Glomerular endothelial cell (primary cell): ENCODE measurements at regions not wholly inside any gene's neighbourhood (a gene's known extent, or its start where the extent isn't known, plus 50 kb on each side); places are given as distances from the start of the nearest gene placed in this dataset.

Source experiments
- DNase-seq: peaks from one replicate; pipeline ENCODE4 v3.0.0-alpha.2; 2011; ENCODE audit warnings: low read depth, low spot score; ENCODE audit errors: extremely low read depth

DNA sequence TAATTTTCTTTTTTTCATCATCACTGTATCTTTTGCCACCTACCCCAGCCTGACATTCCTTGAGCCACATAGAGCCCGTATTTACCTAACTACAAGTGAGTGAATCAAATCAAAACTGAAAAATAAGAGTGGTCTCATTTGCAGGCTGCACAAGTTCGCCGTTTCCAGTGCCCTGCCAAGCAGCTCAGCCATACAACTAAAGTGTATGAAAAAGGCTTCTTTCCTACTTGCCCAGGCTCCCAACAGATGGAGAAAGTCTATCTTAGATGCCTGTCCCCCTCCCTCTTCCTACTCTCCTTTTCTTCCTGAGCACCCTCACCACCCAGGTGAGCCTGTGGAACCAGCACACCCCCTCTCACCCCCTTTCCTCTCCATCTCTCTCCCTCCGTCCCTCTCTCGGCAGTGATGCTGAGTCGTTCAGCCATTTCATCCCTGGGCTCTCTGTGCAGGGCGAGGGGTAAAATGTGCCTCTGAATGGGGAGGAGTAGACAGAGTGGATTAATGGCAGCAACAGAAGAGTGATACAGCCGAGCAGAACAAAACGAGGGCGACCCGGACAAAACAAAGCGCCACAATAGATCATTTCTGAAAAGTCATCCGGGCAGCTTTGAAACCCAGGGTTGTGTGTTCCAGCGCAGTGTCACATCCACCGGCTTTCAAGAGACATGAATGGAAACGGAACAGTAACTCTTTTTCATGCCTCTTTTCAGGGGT is 65.0 kb upstream of the POU3F3 start:
- no peak for DNase-seq

DNA sequence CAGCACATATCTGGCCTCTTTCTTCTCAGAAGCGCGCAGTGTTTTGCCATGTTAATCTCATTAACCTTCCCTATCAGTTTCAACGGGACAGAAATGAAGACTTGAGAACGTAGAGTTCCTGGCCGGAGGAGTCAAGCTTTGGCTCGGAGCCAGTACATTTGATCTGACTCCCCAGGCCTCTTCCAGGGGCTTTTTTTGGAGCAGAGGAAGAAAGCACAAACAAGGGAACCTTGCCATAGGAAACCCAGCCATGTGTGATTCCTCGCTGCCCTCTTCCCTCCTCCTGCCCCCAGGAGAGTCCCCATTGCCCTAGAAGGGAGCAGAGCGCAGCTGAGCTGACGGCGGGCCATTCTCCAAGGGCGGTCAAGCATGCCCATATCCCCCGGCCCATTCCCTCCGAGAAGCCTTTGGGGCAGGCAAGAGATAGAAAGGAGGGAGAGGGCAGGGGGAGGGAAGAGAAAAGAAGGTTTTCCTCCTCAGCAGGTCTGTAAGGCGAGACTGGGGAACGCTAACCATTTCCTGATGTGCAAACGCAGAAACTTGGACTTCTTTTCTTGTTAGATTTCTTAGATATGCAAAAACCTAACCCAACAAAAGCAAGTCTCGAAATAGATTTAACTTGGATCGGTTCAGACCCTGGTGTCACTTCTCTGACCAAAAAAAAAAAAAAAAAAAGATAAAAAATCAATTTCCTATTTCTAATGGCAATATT is 63.7 kb upstream of the POU3F3 start:
- no peak for DNase-seq

DNA sequence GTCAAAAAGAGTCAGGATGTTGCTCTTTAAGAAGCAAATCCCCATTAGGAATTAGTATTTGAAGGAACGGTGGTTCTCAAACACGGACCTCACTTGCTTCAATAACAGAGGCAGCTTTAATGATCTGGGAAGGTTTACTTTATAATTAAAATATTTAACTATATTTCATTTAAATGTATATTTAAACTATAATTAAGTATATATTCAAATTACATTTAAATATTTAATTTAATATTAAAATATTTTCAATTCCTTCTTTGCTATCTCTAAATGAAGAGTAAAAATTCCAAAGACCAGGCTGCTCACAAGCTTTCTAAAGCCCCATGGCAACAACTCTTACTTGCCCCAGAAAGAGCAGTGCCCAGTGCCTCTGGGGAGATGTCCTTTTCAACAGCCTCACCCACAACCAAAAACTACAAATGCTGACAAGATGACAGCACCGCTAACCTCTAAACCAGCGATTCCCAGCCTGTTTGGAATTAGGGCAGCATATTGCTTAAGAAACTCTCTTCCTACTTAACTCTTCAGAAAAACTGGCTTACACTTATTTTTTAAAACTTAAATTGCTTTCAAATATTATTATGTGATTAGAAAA is 62.9 kb upstream of the POU3F3 start:
- DNase-seq: no peak

DNA sequence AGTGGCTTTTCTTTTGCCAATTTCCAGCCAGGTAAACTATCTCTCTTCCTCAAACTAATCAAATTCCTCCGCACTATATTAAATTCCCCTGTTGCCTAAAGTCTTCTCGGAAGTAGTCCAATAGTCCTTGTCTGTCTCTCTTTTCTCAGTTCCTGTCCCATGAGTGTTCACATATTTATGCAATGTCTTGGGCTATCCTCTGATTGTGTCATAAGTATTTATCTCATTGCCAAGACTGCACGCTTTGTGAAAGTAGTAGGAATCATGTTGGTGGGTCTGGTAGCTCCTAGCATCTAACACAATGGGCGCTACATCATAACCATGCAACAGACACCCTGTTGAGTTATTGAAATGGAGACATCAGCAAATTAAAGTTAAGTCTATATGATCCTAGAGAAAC is 59.9 kb upstream of the POU3F3 start:
- DNase-seq: no peak

DNA sequence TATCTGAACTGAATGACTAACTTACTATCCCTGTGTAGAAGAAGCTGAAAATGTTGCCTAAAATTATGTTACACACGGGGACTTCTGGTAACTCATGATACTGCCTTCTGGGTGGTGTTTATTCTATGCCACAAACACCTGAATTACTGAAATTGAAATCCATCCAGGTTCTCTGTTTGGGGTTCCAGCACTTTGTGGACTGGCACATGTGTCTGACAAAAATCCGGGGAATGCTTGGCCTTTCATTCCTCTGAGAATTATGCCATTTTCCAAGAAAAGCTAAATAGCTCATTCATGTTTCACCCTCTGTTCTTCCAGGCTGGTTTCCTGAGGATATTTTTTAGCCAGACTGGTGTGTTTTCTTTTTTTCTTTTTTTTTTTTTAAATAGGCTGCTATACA is 59.5 kb upstream of the POU3F3 start:
- DNase-seq: no peak
